KOPT-K1 (cell line): ENCODE measurements at regions not wholly inside any gene's neighbourhood (a gene's known extent, or its start where the extent isn't known, plus 50 kb on each side); places are given as distances from the start of the nearest gene placed in this dataset.

ENCODE experiments used
- H3K27ac ChIP-seq: fragments of 200-600 bp; sonication (generic); 2 replicates; pipeline ENCODE4 v1.5.1; 2016; ENCODE audit warnings: antibody characterized with exemption, mild to moderate bottlenecking, low read depth, low read length; ENCODE audit not compliant: poor library complexity, severe bottlenecking
- H3K36me3 ChIP-seq: fragments of 200-600 bp; sonication (generic); 2 replicates; pipeline ENCODE4 v1.5.1; 2017; ENCODE audit warnings: antibody characterized with exemption, mild to moderate bottlenecking, low read length, moderate library complexity; ENCODE audit not compliant: insufficient read depth
- H3K9me3 ChIP-seq: fragments of 200-600 bp; sonication (generic); 2 replicates; pipeline ENCODE4 v1.5.1; 2017; ENCODE audit warnings: antibody characterized with exemption, low read length, mild to moderate bottlenecking; ENCODE audit not compliant: insufficient read depth, poor library complexity, severe bottlenecking

DNA sequence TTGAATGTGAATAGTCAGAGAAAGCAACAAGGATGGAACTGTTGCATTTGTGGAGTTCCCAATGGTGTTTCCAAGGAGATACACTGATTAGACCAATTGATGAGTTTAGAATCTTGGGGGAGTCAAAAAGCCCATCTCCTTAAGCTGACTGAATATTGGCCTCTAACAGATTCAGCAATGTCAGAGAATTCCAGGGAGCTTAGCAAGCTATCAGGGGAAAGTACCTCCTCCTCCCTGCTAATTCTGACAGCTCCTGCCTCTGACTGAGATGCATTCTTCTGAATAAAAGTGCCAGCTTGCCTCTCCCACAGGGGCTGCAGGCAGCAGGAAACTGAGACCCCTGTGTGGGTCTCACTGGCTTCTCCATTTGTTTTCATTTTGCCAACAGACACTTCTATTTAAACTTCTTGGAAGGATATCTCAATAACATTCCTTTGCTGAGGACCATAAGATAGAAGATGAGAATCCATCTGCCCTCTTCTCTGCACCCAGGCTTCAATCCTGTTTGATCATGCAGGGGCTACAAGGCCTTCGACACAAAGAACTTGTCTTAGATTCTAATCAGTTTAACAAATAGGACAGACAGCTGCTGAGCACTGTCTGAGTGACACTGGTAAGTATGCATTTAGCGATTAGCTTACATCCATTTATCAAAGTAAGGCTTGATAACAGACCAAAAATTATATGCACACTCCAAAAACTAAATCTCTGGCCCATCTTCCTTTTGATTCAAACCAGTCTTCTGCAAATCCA is 1080.8 kb downstream of the TUSC7 start:
- H3K9me3 ChIP-seq = no peaks in the 10 kb centered on the region
- H3K36me3 ChIP-seq = no peaks in the 10 kb centered on the region
- H3K27ac ChIP-seq = no peak overlapping the region

- H3K27ac ChIP-seq = no peak overlapping the region
- H3K9me3 ChIP-seq = no peaks in the 10 kb centered on the region
- no peaks in the 10 kb centered on the region for H3K36me3 ChIP-seq
Observed at GRCh38 chr3:117793622-117794265, 1084.2 kb downstream of the TUSC7 start.

GRCh38 chr3:117798221-117798620 is 1088.6 kb downstream of the TUSC7 start:
- H3K27ac ChIP-seq = no peak overlapping the region
- H3K9me3 ChIP-seq = no peaks in the 10 kb centered on the region
- no peaks in the 10 kb centered on the region for H3K36me3 ChIP-seq

- Histone ChIP-seq H3K9me3 (no peaks in the 10 kb centered on the region), H3K36me3 (no peaks in the 10 kb centered on the region), H3K27ac (no peak overlapping the region)
Observed at GRCh38 chr3:117798687-117799386, 1089.3 kb downstream of the TUSC7 start.

GRCh38 chr3:117799387-117799735 is 1089.8 kb downstream of the TUSC7 start:
- Histone ChIP-seq H3K27ac (no peak overlapping the region), H3K9me3 (no peaks in the 10 kb centered on the region), H3K36me3 (no peaks in the 10 kb centered on the region)

DNA sequence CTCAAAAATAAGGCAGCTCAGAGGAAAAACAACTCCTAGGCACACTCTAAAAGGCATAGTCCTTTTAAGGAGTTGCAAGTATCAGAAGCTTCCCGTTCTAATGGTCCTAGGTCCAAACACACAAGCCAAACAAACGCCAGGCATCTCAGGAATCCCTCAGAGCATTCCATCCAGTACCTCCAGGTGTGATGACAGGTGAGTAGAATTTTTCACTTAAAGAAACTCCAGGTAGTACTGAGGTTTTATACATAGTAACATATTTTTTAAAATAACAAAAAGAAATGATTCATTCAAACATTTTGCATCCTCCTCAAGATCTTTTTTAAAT is 1092.3 kb downstream of the TUSC7 start:
- Histone ChIP-seq H3K9me3 (no peaks in the 10 kb centered on the region), H3K27ac (no peak overlapping the region), H3K36me3 (no peaks in the 10 kb centered on the region)

- Histone ChIP-seq H3K36me3 (no peaks in the 10 kb centered on the region), H3K9me3 (no peaks in the 10 kb centered on the region), H3K27ac (no peak overlapping the region)
Observed at GRCh38 chr3:117809186-117810081, 1099.9 kb downstream of the TUSC7 start.

DNA sequence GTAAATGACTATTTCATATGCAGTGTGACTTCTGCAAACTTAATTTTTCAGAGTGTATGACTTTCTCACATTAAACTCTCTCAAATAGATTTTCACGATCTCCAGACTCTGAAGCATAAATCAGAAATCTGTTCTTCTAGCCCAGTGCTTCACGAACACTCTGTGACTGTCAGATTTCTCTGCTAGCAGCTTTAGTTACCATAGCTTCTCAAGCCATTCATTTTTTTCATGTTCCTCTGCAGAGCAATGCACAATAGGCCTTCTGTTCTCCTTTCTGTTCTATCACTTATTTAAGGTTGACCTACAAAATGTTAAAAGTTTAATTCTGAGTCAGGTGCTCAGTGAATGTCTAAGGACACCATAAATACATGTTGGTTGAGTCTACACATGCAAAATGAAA is 1102.2 kb downstream of the TUSC7 start:
- no peaks in the 10 kb centered on the region for H3K9me3 ChIP-seq
- H3K27ac ChIP-seq = no peak overlapping the region
- no peaks in the 10 kb centered on the region for H3K36me3 ChIP-seq

GRCh38 chr3:117814975-117815374 is 1105.4 kb downstream of the TUSC7 start:
- Histone ChIP-seq H3K27ac (no peak overlapping the region), H3K9me3 (no peaks in the 10 kb centered on the region), H3K36me3 (no peaks in the 10 kb centered on the region)

DNA sequence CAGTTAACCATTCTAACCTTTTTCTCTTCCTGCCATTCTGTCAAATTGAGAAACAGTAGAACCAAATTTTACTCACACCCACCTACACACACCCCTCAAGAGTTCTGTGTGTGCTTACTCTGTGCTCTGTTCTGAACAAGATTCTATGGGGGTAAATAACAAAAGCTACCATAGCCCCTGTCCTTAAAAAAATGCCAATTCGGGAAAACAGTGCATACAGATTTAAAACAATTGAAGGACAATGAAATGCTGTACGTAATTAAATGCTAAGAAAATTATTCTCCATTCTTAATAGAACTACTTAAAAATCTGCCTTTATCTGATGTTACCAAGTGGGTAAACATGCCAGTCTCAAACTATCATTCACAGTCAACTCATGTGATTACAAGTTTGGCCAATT is 1107.5 kb downstream of the TUSC7 start:
- Histone ChIP-seq H3K27ac (no peak overlapping the region), H3K9me3 (no peaks in the 10 kb centered on the region), H3K36me3 (no peaks in the 10 kb centered on the region)

- Histone ChIP-seq H3K27ac (no peak overlapping the region), H3K36me3 (no peaks in the 10 kb centered on the region), H3K9me3 (no peaks in the 10 kb centered on the region)
Observed at GRCh38 chr3:117818592-117818991, 1109.0 kb downstream of the TUSC7 start.

DNA sequence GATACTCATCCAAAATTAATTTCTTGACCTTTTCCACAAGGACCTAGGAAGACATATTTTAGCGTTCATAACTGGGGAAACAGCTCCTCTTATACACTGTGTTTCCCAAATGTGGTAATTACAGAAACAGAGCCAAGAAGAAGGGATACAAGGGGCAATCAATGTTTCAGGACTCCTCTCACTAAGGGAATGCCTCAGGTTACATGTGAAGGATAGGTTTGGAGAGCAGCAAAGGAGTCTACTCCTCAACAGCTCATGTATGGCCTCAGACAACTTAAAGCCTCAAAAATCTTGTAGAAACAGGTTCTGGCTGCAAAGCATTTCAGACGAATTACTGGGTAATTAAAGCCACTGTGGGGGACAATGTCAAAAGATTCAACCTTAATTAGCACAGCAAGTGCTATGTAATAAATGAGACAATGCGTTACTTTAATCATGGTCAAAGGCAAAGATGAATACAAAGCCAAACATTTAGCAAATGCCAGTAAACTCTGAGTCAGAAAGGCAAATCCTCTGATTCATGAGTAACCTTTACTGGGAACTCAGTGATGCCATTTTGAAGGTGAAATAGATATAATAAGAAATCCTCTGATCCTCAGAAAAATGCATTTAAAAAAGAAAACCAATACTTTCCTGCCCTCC is 1111.2 kb downstream of the TUSC7 start:
- no peak overlapping the region for H3K27ac ChIP-seq
- no peaks in the 10 kb centered on the region for H3K36me3 ChIP-seq
- no peaks in the 10 kb centered on the region for H3K9me3 ChIP-seq

DNA sequence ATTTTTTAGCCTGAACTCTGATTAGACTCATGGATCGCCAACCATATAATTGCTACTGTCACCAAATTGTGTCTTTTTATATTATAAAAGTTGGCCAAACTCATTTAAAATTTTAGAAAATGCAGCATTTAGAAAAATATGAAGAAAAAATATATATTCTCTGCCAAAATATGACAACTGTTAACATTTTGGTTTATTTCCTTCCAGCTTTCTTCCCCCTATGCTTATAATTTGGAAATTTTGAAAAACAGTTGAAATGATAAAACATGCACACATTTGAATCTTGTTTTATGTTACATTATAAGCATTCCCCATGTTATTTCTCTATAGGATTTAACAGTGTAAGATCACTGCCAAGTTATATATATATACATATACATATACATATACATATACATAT is 1112.8 kb downstream of the TUSC7 start:
- H3K36me3 ChIP-seq = no peaks in the 10 kb centered on the region
- no peaks in the 10 kb centered on the region for H3K9me3 ChIP-seq
- H3K27ac ChIP-seq = no peak overlapping the region

GRCh38 chr3:117836296-117836695 is 1126.7 kb downstream of the TUSC7 start:
- Histone ChIP-seq H3K9me3 (no peaks in the 10 kb centered on the region), H3K36me3 (no peaks in the 10 kb centered on the region), H3K27ac (no peak overlapping the region)

- Histone ChIP-seq H3K27ac (no peak overlapping the region), H3K36me3 (no peaks in the 10 kb centered on the region), H3K9me3 (no peaks in the 10 kb centered on the region)
Observed at GRCh38 chr3:117837391-117837790, 1127.8 kb downstream of the TUSC7 start.
